HG03139 (cell line): ENCODE measurements at regions not wholly inside any gene's neighbourhood (a gene's known extent, or its start where the extent isn't known, plus 50 kb on each side); places are given as distances from the start of the nearest gene placed in this dataset.
"Not testable (repeated sequence)": the region's sequence is repeated elsewhere in the genome, so short reads cannot be mapped to it uniquely, and the experiment has no call there.

ENCODE experiments used
- ATAC-seq: cut with Tn5 transposase; IDR thresholded peaks from one replicate; pipeline ENCODE4 v1.9.1; 2021; ENCODE audit not compliant: unreplicated experiment

DNA sequence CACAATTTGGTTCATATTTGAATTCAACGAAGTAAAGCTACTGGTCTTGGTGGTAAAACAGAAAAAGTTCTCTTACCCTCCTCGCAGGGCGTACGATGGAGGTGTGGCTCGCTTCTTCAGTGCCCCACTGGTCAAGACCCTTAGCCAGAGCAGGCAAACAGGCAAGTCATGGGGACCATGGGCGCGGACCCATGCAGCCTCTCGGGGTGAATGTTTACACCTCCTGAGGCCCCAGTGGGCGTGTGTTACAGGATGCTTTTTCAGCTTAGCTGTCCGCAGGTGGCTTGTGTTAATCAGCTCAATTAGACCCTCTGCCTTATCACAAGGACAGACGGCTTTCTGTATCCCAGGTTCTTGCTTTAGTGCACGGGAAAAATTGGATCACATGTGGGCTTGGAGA lies 991.8 kb downstream of the GBE1 start:
- no peak for ATAC-seq

DNA sequence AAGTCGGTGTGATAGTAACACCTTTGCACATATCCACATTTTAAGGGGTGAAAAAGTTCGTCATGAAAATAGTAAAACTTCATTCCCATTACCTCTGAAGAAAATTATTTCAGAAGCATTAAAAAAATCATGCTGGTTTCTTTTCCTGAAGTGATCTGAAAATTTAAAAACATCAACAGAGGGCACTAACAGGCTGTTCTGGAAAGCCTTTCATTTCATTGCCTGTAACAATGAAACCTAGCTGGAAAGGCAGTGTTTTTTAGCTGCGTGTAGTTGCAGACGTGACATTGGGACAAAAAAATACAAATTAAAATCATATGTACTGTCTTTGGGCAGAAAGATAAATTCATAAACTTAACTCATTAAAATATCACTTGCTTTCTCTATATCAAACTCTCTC lies 993.8 kb downstream of the GBE1 start:
- no peak for ATAC-seq

DNA sequence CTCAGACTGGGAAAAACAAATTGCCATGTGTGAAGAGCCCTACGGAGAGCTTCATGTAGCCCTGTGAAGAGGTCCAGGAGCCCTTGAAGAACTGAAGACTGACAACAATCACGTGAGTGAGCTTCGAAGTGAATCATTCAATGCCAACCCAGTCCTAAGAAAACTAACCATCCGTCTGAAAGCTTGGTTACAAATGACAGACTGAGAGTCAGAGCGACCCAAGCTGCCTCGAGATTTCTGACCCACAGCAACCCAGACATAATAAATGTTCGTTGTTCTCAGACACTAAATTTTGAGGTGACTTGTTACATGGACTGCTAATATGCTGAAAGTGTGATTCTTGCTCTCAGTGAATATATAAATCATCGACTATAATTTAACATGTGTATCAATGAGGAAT lies 987.2 kb upstream of the ROBO1 start:
- ATAC-seq: no peak

DNA sequence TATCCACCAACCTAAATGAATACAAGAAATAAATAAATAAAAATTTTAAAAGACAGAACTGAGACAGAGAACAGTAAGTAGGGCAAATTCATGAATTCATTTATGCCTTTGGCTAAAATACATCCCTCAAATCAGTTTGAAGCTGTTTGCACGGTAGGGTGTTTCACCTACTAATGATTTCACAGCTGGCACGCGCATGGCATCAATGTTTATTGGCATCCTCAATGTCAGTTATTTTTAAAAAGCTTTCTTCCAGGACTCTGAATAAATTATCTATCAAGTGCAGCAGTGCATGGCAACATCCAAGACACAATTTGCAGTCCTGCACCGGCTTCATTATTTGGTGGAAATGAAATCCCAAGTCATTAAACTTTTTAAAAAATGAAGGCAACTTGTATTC lies 985.2 kb upstream of the ROBO1 start:
- no peak for ATAC-seq

DNA sequence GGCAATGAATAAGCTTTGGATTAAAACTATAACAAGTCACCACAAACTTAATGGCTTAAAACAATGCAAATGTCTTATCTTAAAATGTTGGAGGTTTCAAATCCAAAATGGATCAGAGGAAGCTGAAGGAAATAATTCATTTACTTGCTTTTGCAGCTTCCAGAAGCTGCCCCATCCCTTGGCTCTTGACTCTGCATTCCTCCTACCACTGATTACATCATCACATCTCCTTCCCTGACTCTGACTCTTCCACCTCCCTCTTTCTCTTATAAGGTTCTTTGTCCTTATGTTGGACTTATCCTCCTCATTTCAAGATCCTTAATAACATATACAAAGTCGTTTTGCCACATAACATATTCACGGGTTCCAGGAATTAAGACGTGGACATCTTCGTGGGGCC lies 982.8 kb upstream of the ROBO1 start:
- ATAC-seq: no peak

DNA sequence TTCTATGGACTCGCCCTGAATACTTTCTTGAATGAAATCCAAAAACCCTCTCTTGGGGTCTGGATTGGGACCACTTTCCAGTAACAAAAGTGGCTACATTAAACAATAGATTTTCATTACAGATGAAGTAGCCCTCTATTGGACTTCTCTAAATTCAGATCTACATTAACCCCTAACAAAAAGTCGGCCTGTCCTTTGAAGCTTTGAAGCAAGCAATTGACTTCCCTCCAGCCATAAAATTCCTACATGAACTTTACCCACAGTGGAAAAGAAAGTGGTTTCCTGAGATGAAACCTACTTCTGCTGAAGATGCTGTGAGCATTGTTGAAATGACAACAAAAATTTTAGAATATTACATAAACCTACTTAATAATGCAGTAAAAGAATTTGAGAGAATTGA lies 967.1 kb upstream of the ROBO1 start:
- ATAC-seq: no peak

DNA sequence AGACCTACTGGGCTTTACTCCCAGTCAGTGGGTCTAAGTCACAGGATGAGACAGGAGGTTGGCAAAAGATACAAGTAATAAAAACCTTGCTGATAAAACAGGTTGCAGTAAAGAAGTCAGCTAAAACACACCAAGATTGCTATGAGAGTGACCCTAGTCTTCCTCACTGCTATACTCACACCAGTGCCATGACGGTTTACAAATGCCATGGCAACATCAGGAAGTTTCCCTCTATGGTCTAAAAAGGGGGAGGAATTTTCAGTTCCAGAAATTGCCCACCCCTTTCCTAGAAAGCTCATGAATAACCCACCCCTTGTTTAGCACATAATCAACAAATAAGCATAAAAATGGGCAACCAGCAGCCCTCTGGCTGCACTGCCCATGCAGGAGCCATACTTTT lies 966.7 kb upstream of the ROBO1 start:
- ATAC-seq: no peak

DNA sequence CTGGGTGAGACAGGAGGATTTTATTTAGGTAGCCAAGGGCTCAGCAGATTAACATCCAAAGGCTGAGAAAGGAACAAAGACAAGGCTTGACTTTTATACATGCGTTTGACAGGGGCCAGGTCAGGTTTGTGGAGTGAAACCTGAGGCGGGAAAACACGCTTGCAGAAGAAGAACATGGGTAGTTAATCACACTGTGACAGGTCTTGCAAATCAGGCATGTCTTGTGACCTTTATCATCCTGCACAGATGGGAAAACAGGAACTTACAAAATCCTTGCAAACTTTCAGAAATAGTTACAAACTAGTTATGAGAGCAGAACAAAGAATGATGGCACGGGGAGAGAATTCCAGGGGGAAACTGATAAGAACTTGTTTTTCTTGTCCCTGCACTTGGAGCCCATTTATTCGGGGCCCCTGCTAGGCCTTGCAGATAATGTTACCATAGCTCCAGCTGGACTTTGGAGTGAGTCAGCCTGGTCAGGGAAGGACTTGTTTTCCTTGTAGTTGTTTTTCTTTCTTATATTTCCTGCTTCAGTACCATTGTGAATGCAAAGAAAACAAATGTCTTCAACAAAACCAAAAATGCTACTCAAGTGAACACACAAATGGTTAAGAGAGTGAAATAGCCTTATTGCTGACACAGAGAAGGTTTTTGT lies 965.9 kb upstream of the ROBO1 start:
- no peak for ATAC-seq

DNA sequence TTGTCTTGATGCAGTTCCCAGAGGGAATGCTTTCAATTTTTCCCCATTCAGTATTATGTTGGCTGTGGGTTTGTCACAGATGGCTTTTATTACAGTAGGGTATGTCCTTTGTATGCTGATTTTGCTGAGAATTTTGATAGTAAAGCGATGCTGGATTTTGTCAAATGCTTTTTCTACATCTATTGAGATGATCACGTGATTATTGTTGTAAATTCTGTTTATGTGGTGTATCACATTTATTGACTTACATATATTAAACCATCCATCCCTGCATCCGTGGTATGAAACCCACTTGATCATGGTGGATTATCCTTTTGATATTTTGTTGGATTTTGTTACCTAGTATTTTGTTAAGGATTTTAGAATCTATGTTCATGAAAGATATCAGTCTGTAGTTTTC lies 959.8 kb upstream of the ROBO1 start:
- ATAC-seq: not testable (repeated sequence)

DNA sequence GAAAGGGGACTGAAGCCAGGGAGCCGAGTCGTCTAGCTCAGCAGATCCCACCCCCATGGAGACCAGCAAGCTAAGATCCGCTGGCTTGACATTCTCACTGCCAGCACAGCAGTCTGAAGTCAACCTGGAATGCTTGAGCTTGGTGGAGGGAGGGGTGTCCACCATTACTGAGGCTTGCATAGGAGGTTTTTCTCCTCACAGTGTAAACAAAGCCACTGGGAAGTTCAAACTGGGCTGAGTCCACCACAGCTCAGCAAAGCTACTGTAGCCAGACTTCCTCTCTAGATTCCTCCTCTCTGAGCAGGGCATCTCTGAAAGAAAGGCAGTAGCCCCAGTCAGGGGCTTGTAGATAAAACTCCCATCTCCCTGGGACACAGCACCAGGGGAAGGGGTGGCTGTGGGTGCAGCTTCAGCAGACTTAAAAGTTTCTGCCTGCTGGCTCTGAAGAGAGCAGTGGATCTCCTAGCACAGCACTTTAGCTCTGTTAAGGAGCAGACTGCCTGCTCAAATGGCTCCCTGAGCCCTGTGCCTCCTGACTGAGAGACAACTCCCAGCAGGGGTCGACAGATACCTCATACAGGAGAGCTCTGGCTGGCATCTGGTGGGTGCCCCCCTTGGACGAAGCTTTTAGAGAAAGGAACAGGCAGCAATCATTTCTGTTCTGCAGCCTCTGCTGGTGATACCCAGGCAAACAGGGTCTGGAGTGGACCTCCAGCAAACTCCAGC lies 942.0 kb upstream of the ROBO1 start:
- ATAC-seq: not testable (repeated sequence)

DNA sequence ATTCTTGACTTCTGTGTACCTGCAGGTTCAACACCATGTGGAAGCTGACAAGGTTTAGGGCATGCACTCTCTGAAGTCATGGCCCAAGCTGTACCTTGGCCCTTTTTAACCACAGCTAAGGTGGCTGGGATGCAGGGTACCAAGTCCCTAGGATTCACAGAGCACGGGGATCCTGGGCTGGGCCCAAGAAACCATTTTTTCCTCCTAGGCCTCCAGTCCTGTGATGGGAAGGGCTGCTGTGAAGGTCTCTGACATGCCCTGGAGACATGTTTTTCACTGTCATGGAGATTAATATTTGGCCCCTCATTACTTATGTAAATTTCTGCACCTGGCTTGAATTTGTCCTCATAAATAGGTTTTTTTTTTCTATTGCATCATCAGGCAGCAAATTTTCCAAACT lies 937.5 kb upstream of the ROBO1 start:
- no peak for ATAC-seq

DNA sequence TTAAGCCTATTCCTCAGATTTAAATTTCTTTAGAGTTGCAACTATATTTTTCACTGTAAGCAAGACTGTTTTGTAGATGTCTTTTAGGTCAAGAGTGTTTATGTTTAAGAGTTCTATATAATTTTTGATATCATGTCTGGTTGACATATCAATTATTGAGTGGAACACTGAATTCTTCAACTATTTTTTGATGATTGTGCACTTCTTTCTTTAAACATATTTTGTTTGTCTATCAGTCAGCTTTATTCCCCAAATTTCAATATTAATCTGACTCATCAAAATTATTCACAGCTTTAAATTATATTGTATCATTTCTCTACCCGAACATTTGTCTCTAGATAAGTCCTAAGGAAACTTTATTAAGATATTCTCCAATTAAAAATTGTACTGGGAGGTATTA lies 933.6 kb upstream of the ROBO1 start:
- ATAC-seq: no peak

DNA sequence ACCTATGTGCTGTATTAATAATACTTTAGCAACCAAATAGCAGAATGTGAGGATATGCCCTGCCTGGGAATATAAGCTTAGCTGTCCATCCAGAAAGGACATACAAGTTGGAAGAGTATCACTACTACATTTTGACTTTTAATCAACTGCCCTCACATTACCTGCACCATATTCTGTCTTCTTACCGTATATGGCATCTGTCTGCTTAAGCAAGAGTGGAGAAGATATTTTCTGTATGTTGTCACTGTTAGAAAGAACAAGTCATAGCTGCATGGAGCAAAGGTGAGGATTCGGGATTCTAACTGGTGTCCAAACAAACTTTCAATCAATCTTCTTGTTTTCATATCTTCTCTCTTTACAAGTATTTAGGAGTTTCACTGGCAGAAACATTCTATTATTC lies 929.5 kb upstream of the ROBO1 start:
- ATAC-seq: no peak

DNA sequence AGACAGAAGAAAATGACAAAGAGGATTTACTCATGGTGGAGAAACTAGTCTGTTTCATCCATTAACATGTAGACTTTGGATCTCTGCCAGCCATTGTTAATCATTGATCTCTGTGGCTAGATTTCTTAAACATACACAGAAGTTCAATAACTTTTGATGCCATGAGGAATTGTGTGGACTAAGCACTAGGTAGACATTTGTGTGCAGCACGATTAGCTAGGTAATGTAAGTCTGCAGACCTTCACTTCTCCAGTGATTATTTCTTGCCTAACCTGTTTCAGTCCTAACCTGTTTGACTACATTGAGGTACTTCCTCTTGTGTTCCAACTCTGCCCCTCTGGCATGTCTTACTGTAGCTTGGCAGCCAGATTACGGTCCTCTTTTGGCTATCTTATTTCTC lies 928.5 kb upstream of the ROBO1 start:
- ATAC-seq: no peak

DNA sequence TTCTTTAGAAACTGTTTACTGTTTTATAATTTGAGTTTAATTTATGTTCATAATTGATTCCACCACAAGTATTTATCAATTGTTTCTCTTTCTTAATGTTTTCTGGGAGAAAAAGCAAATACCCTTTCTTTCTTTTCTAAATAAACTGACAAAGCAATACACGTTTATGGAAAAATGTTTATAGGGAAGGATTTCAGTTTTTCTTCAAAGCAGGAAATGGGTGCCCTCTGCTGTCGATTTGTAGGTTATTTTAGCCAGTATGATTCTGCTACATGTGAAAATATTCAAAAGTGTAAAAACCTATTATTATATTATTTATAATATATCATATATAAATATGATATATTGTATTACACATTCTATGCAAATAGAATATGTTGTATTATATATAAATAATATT lies 921.0 kb upstream of the ROBO1 start:
- ATAC-seq: no peak

DNA sequence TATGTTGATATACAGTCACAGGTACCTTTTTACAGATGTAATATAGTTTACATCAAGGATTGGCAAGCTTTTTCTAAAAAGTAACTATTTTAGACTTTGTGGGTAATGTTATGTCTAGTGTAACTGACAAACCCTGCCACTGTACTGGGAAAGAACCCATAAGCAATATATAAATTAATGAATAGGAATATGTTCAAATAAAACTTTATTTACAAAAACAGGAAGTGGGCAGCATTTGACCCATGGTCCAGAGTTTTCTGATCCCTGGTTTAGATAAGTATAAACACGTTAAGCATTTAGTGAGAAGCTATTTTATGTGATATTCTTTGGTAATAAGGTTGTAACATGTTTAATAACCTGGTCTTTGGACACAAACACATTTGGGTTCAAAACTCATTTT lies 915.2 kb upstream of the ROBO1 start:
- ATAC-seq: no peak

DNA sequence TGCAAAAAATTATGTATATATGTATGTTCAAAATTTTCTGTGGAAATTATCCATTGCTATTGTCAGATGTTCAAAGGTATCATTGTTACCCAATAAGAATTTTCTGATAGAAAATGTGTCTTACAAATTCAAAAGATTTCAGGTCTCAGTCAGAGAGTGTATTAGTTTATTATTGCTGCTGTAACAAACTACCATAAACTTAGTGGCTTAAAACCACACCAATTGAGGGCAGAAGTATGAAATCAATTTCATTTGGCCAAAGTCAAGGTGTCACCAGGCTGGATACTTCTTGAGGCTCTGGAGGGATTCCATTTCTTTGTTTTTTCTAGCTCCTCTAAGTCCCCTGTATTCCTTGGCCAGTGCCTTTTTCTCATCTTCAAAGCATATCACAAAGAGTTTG lies 914.4 kb upstream of the ROBO1 start:
- ATAC-seq: no peak

DNA sequence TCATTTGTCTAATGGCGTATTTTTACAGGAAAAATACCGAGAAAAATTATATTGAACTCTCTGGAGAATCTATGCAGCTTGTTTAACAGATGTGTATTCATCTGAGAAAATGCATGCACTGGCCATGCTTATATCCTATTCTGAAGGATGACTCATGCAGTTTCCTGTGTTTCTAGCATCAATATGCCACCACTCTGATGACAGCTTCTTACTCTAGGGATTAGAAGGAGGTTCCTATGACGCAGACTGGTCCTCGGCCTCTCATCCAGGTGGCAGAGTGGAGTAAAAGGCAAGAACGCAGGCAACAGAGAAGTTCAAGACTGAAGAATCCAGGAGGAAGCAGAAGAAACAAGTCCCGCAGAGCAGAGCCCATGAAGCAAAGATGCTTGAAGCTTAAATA lies 910.0 kb upstream of the ROBO1 start:
- no peak for ATAC-seq

DNA sequence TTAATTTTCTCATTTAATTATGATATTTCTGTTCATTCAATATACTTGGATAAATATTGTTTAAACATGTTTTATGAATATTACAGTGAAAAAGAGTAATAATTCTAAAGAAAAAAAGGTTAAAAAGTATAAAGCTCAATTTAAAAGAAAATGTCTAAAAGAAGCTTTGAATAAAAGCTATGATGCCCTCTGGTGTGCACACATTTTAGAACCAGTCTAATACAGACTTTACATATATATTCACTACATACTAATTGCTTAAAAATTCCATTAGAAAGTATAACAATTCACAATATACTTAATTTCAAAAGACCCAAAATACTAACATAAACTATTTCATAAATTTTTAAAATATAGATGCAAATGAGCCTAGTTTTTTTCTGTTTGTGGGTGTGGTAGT lies 909.1 kb upstream of the ROBO1 start:
- no peak for ATAC-seq

DNA sequence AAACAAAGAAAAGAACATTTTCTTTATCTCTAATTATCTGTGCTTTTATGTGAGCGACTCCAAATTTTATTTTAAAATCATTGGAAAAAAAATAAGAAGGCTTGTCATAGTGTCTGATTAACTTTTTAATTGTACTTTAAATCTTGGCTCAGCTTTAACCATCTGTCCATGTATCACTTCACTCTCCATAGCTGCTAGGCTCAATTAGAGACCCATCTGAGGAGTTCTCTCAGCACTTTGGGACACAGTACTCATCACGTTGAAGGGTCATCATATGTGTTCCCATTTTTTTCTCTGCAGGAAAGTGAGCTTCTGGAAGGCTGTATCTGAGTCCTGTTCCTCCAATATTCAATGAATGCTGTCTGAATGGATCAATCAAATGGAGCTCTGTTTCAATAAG lies 908.5 kb upstream of the ROBO1 start:
- ATAC-seq: no peak

DNA sequence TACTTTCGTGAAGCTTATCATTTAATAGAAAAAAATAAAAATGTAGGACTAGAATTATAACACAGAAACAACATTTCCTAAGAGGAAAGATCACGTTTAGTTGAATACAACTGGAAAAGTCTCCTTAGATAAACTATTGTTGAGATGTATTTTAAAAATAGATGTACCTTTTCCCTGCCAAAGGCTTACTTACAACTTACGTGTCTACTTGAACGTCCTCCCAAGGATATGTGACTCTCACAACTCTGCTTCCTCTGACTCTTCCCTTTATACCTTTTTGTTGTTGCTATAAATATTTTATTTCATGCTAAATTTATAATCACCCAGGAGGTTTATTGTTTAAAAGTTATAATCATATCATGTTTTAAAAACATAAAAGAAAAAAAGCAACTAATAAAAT lies 908.0 kb upstream of the ROBO1 start:
- no peak for ATAC-seq

DNA sequence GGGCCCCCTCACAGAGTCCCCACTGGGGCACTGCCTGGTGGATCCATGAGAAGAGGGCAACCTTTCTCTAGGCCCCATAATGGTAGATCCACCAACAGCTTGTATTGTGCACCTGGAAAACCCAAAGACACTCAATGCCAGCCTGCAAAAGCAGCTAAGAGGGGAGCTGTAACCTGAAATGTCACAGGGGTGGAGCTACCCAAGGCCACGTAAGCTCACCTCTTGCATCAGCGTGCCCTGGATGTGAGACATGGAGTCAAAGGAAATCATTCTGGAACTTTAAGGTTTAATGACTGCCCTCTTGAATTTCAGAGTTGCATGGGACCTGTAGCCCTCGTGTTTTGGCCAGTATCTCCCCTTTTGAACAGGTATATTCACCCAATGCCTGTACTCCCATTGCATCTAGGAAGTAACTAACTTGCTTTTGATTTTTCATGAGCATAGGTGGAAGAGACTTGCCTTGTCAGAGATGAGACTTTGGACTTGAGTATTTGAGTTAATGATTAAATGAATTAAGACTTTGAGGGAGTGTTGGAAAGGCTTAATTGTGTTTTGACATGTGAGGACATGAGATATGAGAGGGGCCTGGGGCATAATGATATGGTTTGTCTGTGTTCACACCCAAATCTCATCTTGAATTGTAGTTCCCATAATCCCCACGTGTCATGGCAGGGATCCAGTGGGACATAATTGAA lies 900.9 kb upstream of the ROBO1 start:
- ATAC-seq: no peak
